ENCODE measurements at regions not wholly inside any gene's neighbourhood (a gene's known extent, or its start where the extent isn't known, plus 50 kb on each side); places are given as distances from the start of the nearest gene placed in this dataset.

- Mint-ChIP-seq H3K4me1 (peaks cover 23% of the 10 kb centered on the region), H3K27me3 (ENCODE audit: insufficient read depth) (no peaks in the 10 kb centered on the region), H3K36me3 (ENCODE audit: low read depth) (no peaks in the 10 kb centered on the region), H3K4me3 (no peak overlapping the region), H3K27ac (no peak overlapping the region), H3K9me3 (no peaks in the 10 kb centered on the region)
- H3K4me3 ChIP-seq (ENCODE audit: low read length): no peak overlapping the region
- H3K36me3 ChIP-seq (ENCODE audit: control insufficient read depth, insufficient read depth, low read length): no peaks in the 10 kb centered on the region
- H3K4me1 ChIP-seq (ENCODE audit: control insufficient read depth, insufficient read depth, low read length): no peaks in the 10 kb centered on the region
- no peaks in the 10 kb centered on the region for H3K9me3 ChIP-seq (ENCODE audit: control insufficient read depth, low read length)
- no peaks in the 10 kb centered on the region for H3K27me3 ChIP-seq (ENCODE audit: control insufficient read depth, insufficient read depth, low read length, poor library complexity, severe bottlenecking)
- DNase-seq: no peak
- no peak overlapping the region for H3K9ac ChIP-seq (ENCODE audit: extremely low read depth, low read length, poor library complexity, severe bottlenecking)
- H3K27ac ChIP-seq (ENCODE audit: low read depth, low read length): no peak overlapping the region
- 97 to 100% methylated on average over 1 of the region's 1 CpG for WGBS, 2 experiments (ENCODE audit: insufficient coverage in 1 of 2, insufficient read length in 1 of 2)
- TF ChIP-seq CTCF (conservative IDR thresholded peaks at IDR 0.05): no peak
Measured at GRCh38 chr13:77377016-77377415, 50.1 kb upstream of the MYCBP2 start.

All from endodermal cell (in vitro differentiated cells).